ENCODE measurements at regions not wholly inside any gene's neighbourhood (a gene's known extent, or its start where the extent isn't known, plus 50 kb on each side); places are given as distances from the start of the nearest gene placed in this dataset.

GRCh38 chr10:78406648-78407008, 373.0 kb downstream of the RPS24 start:
- no peak overlapping the region for H3K27ac ChIP-seq (ENCODE audit: low read depth, low read length, poor library complexity, severe bottlenecking)
- BruUV-seq (replicated peaks): no TSS peak
- CTCF ChIA-PET: no interaction called here

GRCh38 chr10:78407009-78407711, 373.5 kb downstream of the RPS24 start:
- Histone ChIP-seq H3K9me3 (ENCODE audit: low read depth, low read length, poor library complexity, severe bottlenecking) (no peaks in the 10 kb centered on the region), H3K4me3 (ENCODE audit: low read depth, low read length, poor library complexity, severe bottlenecking) (peak overlapping the region; percentile 46), H3K36me3 (ENCODE audit: insufficient read depth, low read length, poor library complexity, severe bottlenecking) (no peaks in the 10 kb centered on the region), H3K27me3 (replicated peaks; ENCODE audit: insufficient read depth, low read depth, low read length, poor library complexity) (no peaks in the 10 kb centered on the region), H3K27ac (ENCODE audit: low read depth, low read length, poor library complexity, severe bottlenecking) (no peak overlapping the region), H3K4me1 (ENCODE audit: insufficient read depth, low read length, poor library complexity, severe bottlenecking) (peaks cover 11% of the 10 kb centered on the region)
- no TSS peak for BruUV-seq (replicated peaks)
- POLR2A ChIA-PET (ENCODE audit: low non-redundant PET): no interaction called here
- intact Hi-C loops (cut with micrococcal nuclease; ENCODE audit: unreplicated experiment): no loop called here
- CTCF ChIA-PET: no interaction called here
- no peak for TF ChIP-seq CTCF (conservative IDR thresholded peaks at IDR 0.05; ENCODE audit: low read depth, low read length)
- TF ChIP-seq EZH2 (IDR thresholded peaks at IDR 0.05; ENCODE audit: borderline replicate concordance, low read depth, low read length, poor library complexity, severe bottlenecking): no peak
- DNase-seq (ENCODE audit: low spot score): peak; percentile 92

More at GRCh38 chr10:78406648-78407008, 373.0 kb downstream of the RPS24 start:
- intact Hi-C loops (cut with micrococcal nuclease; ENCODE audit: unreplicated experiment): no loop called here
- TF ChIP-seq EZH2 (IDR thresholded peaks at IDR 0.05; ENCODE audit: borderline replicate concordance, low read depth, low read length, poor library complexity, severe bottlenecking) (no peak), CTCF (conservative IDR thresholded peaks at IDR 0.05; ENCODE audit: low read depth, low read length) (no peak)
- Histone ChIP-seq H3K4me3 (ENCODE audit: low read depth, low read length, poor library complexity, severe bottlenecking) (peak overlapping the region; percentile 46), H3K4me1 (ENCODE audit: insufficient read depth, low read length, poor library complexity, severe bottlenecking) (peaks cover 16% of the 10 kb centered on the region), H3K36me3 (ENCODE audit: insufficient read depth, low read length, poor library complexity, severe bottlenecking) (no peaks in the 10 kb centered on the region), H3K9me3 (ENCODE audit: low read depth, low read length, poor library complexity, severe bottlenecking) (no peaks in the 10 kb centered on the region), H3K27me3 (replicated peaks; ENCODE audit: insufficient read depth, low read depth, low read length, poor library complexity) (no peaks in the 10 kb centered on the region)
- no peak for DNase-seq (ENCODE audit: low spot score)
- POLR2A ChIA-PET (ENCODE audit: low non-redundant PET): no interaction called here

GRCh38 chr10:78407966-78408365, 374.3 kb downstream of the RPS24 start:
- BruUV-seq (replicated peaks): no TSS peak
- ChIA-PET POLR2A (ENCODE audit: low non-redundant PET) (no interaction called here), CTCF (no interaction called here)
- intact Hi-C loops (cut with micrococcal nuclease; ENCODE audit: unreplicated experiment): no loop called here
- DNase-seq (ENCODE audit: low spot score): no peak
- no peaks in the 10 kb centered on the region for H3K27me3 ChIP-seq (replicated peaks; ENCODE audit: insufficient read depth, low read depth, low read length, poor library complexity)
- TF ChIP-seq EZH2 (IDR thresholded peaks at IDR 0.05; ENCODE audit: borderline replicate concordance, low read depth, low read length, poor library complexity, severe bottlenecking): no peak
- TF ChIP-seq CTCF (conservative IDR thresholded peaks at IDR 0.05; ENCODE audit: low read depth, low read length): no peak
- no peak overlapping the region for H3K4me3 ChIP-seq (ENCODE audit: low read depth, low read length, poor library complexity, severe bottlenecking)
- H3K4me1 ChIP-seq (ENCODE audit: insufficient read depth, low read length, poor library complexity, severe bottlenecking): peaks cover 3% of the 10 kb centered on the region
- no peaks in the 10 kb centered on the region for H3K36me3 ChIP-seq (ENCODE audit: insufficient read depth, low read length, poor library complexity, severe bottlenecking)
- no peaks in the 10 kb centered on the region for H3K9me3 ChIP-seq (ENCODE audit: low read depth, low read length, poor library complexity, severe bottlenecking)
- H3K27ac ChIP-seq (ENCODE audit: low read depth, low read length, poor library complexity, severe bottlenecking): no peak overlapping the region
